GM21528 (cell line): ENCODE measurements at regions not wholly inside any gene's neighbourhood (a gene's known extent, or its start where the extent isn't known, plus 50 kb on each side); places are given as distances from the start of the nearest gene placed in this dataset.
"Not testable (repeated sequence)": the region's sequence is repeated elsewhere in the genome, so short reads cannot be mapped to it uniquely, and the experiment has no call there.

Experiments used
- ATAC-seq: cut with Tn5 transposase; IDR thresholded peaks from one replicate; pipeline ENCODE4 v1.9.1; 2021; ENCODE audit warnings: mild to moderate bottlenecking, moderate library complexity; ENCODE audit not compliant: unreplicated experiment, low FRiP score

DNA sequence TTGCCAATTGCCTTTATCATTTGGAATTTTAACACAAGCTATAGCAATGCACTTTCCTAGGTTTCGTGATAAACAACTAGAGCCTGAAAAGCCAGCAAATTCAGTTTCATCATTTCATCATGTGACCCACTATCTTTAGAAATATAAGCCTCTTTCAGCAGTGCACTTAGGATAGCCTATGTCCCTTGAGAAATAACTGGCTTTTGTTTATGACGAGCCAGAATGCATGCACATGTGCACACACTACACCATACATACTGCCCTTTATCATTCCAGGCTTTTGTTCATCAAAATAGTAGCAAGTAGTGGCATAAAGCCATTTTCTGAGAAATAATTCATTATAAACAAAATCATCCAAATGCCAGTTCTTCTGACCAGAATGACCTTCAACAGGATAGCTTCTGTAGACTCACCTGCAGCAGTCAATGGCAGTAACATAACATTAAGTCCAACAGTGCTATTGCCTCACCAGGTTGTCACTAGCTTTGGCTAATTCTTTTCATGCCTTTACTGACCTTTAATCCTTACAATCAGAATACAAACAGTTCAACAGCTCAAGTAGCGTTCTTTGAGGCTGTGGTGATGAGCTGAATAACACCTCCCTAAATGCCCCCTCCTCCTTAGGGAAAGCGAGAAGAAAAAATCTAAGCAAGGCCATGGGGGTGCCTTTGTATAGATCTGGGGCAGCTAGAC, 132.3 kb upstream of the SMARCA2 start:
- no peak for ATAC-seq

DNA sequence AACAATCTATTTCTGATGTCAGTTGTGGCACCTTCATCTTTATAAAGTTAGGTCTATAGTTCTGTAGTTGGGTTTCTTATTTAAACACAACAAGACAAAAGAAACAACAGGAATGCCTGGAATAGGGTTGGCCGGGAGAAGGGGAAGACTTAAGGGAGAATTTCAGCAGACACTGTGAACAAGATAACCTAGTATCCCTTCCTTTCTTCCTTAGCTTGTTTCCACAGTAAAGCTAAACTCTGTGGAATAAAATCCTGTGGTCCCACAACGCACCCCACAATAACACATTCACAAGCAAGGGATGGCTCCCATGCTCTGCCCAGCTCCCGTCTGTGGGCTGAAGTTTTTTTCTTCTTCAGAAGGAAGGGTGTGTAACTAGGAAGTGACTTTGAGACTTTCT, 124.9 kb upstream of the SMARCA2 start:
- no peak for ATAC-seq

DNA sequence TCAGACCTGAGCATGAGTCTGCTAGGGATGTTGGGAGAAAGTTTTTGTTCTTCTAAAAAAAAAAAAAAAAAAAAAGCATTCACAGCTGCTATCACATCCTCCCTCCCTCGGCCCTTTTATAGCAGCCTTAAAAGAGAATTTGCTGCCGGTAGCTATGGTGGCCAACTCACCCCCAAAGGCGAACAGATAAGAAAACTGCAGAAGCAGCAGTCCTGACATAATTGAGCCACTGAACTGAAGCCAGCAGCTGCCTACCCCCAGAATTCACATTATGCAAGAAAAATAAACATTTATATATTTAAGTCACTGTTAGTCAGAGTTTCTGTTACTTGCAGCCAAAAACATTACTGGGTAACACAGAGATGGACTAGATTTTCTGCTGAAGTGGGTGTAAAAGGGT, 124.3 kb upstream of the SMARCA2 start:
- ATAC-seq = no peak

DNA sequence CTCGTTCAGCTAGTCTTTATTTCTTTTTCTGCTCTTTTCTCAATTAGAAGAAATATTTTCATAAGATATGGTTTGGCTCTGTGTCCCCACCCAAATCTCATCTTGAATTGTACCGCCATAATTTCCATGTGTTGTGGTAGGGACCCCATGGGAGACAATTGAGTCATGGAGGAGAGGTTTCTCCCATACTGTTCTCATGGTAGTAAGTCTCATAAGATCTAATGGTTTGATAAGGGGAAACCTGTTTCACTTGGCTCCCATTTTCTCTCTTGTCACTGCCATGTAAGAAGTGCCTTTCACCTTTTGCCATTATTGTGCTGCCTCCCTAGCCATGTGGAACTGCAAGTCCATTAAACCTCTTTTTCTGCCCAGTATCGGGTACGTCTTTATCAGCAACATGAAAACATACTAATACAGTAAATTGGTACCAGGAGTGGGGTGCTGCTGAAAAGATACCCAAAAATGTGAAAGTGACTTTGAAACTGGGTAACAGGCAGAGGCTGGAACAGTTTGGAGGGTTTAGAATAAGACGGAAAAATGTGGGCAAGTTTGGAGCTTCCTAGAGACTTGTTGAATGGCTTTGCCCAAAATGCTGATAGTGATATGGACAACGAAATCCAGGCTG, 112.0 kb upstream of the SMARCA2 start:
- ATAC-seq = not testable (repeated sequence)

DNA sequence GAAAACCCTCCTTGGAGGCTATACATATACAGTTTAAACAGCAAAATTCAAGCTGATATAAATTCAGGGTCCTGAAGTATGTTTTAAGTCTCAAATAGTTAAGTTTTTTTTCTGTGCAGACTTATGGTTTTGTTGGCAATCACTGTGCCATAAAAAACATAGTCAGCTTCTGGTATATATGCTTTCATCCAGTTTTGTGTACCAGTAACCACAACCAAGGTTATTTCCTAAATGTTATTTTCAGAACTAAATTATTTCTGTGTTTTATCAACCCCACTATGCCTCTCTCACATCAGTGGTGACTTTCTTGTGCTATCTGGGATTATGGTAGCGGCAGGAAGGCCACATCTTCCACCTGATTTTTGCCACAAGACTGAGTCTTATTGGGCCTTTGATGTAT, 107.7 kb upstream of the SMARCA2 start:
- no peak for ATAC-seq

DNA sequence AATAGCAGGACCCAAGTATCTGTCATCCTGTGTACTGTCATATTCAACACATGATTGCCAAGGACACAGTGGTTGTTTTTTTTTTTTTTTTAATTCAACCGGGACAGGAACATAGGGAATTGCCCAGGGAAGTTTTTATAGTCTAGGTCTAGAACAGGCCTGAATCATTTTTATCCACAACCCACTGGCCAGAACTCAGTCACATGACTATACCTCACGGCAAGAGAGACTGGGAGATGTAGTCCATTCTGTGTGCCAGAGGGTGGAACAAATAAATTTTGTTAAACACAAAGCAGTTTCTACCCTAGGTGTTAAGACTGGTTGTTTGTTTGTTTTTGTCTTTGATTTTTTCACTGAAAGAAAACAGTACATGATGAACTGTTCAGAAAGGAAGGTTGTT, 105.8 kb upstream of the SMARCA2 start:
- no peak for ATAC-seq

DNA sequence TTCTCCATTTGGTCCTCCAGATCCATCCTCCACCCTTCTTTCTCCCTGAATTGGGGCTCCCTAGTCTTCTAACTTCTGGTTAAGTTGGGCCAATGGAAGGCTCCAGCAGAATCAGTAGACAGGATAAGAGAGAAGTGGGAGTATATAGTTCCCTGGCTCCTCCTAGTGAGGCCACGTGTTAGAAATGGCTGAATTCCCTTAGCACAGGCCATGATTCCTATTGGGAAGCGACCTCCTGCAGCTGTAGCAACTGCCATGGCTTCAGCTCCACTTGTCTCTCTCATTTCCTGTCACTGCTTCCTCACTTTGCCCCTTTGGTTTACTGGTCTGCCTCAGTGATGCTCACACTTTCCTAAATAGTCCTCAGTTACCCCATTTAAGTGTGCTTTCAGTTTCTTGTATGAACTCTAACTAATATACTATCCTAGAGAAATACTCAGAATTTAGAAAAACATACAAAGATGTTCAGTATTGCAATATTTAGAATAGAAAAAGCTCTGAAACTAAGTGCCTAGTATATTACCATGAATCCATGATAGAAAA, 104.8 kb upstream of the SMARCA2 start:
- no peak for ATAC-seq

DNA sequence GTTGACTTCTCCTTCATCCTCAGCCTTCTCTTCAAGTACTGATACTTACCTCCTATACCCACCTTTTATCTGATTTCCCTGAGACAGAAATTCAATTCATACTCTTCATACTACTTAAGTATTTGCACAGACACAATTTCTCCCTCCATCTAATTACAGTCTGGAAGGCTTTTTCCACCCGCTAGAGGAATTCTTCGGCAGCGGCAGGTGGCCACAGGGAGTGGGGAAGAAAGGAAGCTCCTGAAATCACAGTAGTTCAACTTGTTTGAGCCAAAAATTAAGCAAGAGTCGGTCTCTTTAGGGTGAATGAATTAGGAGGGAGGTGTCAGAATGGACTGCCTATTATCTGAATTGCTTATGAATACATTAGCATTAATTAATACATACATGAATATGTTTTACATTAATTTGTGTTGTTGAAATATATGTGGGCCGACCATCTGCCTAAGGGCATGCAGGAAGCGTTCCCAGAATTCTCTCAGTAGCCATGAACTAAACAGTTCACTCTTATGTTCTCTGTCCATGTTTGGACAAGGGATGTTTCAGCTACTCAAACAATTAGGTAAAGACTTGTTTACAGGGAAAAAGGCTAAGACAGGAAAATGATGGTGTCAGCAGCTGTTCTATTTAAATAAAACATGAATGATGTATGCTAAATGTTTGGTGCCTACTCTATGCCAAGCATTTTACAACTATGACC, 101.4 kb upstream of the SMARCA2 start:
- no peak for ATAC-seq

DNA sequence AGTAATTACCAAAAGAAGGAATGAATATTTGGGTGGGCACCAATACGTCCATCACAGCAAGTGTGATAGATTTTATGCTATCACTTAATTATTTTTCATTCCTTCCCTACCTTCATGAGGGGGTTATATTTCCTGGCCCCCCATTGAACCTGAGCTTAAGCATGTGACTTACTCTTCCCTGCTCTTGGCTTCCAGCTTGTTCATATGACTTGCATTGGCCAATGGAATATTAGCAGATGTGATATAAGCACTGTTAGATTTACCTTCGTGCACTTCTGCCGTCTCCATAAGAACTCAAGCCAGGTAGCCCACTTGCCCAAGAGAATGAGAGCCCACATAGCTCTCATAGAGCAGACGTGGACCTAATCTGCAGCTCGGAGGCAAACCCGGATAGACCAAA, 99.1 kb upstream of the SMARCA2 start:
- ATAC-seq = no peak

DNA sequence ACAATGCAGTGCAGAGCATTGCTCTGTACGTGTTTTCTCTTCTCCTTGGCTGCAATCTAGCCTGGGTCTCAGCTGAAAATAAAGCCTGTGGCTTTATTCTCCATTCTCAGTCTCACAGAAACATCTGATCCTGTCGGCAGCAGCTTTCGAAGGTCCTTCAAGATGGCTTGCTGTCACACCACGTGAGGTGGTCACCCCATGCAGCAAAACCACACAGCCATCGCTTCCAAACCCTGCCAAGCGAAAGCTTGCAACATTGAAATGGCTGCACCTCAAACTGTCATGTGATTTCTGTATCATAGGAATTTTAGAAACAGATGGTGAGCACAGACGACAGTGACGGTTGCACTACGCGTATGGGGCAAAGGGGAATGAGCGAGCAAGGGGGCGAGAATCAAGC, 98.5 kb upstream of the SMARCA2 start:
- ATAC-seq = no peak

DNA sequence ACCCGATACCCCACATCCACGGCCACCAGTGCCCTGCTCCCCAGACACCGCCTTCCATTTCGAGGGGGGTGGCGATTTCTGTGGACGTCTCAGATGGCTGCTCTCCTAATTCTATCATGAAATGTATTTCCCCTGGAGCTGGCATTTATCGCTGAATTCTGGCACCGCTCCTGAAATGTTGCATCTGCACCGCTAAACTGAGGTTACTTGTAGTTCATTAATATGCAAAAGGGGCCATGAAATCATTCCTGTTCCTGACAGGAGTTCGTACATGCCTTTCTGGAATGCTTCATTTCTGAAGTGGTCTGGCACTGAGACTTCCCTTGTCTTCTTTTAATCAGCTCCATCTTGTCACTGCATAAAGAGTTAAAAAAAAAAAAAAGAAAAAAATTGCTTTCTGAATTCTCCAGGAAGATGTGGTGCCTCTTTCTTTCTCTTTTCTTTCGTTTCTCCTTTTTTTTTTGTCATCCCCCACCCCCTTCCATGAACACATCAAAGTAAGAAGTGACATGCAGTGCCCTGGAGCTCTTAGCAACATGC, 97.7 kb upstream of the SMARCA2 start:
- no peak for ATAC-seq

DNA sequence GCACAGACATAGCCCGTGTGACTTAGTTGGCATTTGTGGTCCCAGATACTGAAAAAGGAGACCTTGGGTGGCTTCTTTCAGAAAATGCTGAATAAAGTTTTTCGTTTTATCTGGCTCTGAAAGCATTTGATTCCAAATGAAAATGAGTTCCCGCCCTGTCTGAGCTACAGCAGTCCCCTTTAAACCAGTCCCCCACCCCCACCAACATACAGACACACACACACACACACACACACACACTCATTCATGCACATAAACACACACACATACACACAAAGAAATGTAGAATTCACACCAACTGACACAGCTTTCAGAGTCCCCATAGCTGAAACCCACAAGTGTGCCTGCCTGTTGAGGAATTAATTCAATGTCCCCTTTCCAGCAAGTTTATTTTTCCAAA, 97.0 kb upstream of the SMARCA2 start:
- ATAC-seq = no peak

DNA sequence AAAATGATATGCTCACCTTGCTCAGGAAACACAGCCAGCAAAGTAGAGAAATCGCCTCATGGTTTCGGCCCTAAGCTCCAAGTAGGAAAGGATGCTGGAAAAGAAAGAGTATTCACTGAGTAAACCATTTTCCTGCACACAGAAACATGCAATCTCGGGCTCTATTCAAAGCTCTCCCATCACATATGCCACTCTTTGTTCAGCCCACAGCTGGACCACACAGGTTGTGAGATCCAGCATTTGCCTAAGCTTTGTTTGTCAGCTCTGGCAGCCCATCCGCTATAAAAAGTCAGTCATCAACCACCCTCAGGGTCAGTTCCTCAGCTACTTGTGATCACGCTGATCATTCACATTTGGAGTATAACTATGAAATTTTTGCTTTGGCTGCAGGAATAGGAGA, 96.5 kb upstream of the SMARCA2 start:
- ATAC-seq = no peak

DNA sequence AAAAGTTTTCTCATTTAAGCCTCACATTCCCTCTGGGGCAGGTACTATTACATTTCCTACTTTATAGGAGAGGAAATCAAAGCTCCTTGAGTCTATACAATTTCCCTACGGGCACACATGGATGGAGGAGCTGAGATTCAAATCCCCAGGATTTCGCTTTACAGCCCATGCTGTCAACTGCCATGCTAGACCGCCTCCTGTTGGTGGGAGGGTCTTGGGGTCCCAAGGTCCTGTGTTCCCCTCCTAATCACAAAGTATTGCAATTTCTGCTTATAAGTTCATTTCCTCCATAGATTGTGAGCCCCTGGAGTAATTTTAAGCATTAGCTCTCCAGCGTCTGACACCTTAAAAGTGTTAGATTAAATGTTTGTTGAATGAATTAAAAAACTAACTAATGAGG, 95.9 kb upstream of the SMARCA2 start:
- no peak for ATAC-seq

DNA sequence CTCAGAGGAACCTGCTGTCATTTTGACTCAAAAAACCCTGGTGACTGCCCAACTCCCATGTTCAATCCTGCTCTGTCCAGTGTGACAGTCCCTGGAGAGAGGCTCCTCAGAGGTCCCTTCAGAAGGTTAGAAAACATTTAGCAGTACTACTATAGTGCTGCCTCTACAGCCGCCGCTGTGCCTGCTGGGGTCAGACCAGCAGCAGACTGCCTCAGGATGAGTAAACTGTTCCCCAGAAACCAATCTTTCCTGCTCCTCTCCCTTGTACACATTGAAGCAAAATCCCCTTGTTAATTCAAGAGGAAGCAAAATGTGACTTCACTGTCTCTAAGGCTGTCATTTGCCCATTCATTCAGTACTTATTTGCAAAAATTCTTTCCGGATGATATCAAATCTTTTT, 94.8 kb upstream of the SMARCA2 start:
- ATAC-seq = no peak

DNA sequence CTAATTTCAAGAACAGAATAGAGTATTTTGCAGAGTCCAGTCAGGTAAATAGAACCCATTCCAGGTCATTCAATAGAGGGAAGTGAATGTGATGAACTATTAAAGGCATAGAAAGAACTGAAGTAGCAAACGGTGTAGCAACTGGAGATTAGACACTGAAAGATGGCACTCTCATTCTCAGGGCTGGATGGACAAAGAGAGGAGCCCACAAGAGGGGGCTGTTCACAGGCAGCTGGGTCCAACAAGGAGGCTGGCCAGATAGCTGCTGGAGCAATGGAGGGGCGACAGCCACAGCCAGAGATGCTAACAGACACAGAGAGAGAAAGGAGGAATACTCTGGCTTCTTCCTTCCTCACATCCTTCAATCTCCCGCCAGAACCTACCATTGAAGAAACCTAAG, 93.1 kb upstream of the SMARCA2 start:
- ATAC-seq = no peak

DNA sequence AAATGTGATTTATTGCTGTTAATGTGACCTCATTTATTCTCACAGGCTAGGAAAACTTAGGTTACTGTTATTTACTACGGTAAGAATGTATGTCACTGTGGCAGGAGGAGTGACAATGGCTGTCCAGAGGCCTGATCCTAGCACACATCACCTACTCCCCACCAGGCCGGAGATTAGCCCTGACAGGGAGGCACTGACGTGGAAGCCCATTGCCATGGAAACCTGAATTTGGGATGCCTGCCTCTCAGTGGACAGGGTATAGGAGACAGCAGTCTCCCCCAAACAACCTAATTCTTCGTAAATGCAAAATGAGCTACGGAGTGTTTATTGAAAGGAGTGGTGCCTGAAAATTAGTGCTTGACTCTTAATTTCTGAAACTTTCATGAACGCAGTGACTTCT, 87.6 kb upstream of the SMARCA2 start:
- no peak for ATAC-seq

DNA sequence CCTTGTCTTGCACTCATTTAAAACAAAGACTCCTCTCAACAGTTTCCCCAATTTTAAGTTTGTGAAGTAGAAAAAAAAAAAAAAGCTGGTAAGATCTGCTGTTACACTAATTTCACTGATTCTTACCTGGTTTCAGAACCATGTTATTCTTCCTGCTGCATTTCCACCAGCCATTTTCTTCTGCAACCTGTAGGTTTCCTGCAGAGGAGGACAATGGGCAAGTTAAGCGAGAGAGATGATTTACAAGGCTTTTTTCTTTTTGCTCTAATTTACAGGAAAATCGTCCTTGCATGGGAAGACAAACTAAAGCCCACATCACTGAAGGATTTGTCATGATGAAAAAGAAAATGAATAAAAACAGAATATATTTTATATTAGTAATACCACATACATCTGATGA, 86.0 kb upstream of the SMARCA2 start:
- no peak for ATAC-seq

DNA sequence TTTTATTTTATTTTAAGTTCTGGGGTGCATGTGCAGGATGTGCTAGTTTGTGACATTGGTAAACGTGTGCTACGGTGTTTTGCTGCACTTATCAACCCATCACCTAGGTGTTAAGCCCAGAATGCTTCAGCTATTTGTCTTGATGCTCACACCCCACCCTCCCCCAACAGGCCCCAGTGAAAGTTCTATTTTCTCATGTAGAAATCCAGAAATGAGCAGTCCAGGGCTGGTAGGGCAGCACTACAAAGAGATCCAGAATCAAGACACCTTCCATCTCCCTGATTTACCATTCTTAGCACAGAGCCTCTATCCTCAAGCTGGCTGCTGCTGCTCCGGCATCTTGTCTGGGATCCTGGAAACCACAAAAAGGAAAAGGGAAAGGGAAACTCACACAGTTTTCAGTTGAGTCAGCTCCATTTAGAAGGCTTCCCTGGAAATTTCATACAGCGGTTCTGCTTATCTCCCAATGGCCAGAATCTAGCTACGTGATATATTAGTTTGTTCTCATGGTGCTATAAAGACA, 85.4 kb upstream of the SMARCA2 start:
- ATAC-seq = peak; percentile 71

DNA sequence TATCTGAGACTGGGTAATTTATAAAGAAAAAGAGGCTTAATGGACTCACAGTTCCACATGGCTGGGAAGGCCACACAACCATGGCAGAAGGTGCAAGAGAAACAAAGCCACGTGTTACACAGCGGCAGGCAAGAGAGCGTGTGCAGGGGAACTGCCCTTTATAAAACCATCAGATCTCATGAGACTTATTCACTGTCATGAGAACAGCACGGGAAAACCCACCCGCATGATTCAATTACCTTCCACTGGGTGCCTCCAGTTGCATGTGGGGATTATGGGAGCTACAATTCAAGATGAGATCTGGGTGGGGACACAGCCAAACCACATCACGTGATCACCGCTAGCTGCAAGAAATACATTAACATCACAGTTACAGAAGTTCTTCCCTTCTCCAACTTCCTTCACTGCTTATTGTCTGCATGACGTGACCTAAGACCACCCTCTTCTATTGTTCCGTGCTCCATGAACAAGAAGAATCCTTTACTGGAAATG, 84.9 kb upstream of the SMARCA2 start:
- ATAC-seq = peak; percentile 52

DNA sequence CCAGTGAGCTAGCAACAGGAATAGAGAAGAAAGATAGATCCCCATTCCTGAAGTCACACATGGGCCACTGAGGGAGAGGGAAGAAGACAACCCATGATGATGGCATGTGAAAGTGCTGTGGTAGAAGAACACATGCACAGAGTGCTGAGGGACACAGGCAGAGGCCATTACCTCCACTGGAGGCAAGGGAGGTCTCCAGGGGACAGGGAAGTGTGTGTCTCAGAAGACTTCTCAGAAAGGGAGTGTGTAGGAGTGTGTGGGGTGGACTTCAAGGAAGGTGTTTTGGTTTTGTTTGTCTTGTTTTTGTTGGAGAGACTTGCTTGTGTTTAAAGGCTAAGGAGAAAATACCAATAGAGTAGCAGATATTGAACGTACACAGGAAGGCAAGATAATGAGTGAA, 77.0 kb upstream of the SMARCA2 start:
- peak; percentile 31 for ATAC-seq
